ENCODE measurements at regions not wholly inside any gene's neighbourhood (a gene's known extent, or its start where the extent isn't known, plus 50 kb on each side); places are given as distances from the start of the nearest gene placed in this dataset.
A peak's percentile ranks its signal among the peaks of the same experiment; 100 is the strongest.

DNA sequence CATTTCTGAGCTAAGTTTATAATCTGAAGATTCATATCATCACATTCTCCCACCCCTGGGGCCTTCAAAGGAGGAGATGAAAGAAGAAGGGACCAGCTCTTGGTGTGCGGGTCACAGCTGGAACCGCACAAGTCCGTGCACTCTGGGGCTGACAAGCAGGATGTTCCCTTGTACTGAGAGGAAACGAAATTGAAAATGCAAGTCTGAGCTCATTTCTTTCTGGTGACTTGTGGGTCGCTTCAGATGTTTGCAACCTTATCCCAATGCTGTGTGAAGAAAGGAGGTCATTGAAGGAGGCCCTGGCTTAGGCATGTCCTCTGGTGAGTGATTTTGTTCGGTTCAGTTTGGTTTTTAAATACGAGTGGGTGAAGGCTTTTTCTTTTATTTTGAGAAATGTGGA, 59.6 kb downstream of the C9orf152 start:
- ATAC-seq = peak; percentile 35 to 59
- peak overlapping the region; percentile 33 for H3K4me3 ChIP-seq

DNA sequence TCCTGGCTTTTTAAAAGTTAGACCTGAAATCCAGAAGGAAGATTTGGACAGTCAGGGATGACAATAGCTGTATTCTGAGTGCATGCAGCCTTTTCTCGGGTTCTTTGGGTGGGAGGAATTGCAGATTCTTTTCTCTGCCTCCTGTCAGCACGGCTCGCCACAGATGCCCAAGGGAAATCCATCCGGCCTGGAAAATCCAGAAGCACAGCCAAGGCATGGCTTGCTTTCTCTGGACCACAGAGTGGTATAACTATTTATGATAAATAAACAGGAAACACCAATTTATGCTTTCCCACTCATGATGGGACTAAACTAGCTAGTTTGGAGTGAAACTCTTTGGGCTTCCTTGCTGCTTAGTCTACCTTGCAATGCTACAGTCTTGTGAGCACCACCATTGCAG, 59.1 kb downstream of the C9orf152 start:
- ATAC-seq = no peak
- intact Hi-C loops (cut with DNase I) = no loop called here

More for the DNA sequence above, 59.6 kb downstream of the C9orf152 start:
- Histone ChIP-seq H3K36me3 (no peaks in the 10 kb centered on the region), H3K27me3 (ENCODE audit: low read depth) (no peaks in the 10 kb centered on the region), H3K27ac (peak overlapping the region; percentile 32), H3K4me1 (peaks cover 82% of the 10 kb centered on the region), H3K9me3 (no peaks in the 10 kb centered on the region)
- intact Hi-C loops (cut with DNase I) = no loop called here
- DNase-seq = no peak
- TF ChIP-seq, protein P1, sequence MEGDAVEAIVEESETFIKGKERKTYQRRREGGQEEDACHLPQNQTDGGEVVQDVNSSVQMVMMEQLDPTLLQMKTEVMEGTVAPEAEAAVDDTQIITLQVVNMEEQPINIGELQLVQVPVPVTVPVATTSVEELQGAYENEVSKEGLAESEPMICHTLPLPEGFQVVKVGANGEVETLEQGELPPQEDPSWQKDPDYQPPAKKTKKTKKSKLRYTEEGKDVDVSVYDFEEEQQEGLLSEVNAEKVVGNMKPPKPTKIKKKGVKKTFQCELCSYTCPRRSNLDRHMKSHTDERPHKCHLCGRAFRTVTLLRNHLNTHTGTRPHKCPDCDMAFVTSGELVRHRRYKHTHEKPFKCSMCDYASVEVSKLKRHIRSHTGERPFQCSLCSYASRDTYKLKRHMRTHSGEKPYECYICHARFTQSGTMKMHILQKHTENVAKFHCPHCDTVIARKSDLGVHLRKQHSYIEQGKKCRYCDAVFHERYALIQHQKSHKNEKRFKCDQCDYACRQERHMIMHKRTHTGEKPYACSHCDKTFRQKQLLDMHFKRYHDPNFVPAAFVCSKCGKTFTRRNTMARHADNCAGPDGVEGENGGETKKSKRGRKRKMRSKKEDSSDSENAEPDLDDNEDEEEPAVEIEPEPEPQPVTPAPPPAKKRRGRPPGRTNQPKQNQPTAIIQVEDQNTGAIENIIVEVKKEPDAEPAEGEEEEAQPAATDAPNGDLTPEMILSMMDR (IDR thresholded peaks at IDR 0.05) = no peak

More for the DNA sequence above, 59.1 kb downstream of the C9orf152 start:
- H3K36me3 ChIP-seq = no peaks in the 10 kb centered on the region
- H3K9me3 ChIP-seq = no peaks in the 10 kb centered on the region
- TF ChIP-seq, protein P1 (IDR thresholded peaks at IDR 0.05) = no peak
- H3K27me3 ChIP-seq (ENCODE audit: low read depth) = no peaks in the 10 kb centered on the region
- peak overlapping the region; percentile 33 for H3K4me3 ChIP-seq
- DNase-seq = no peak
- H3K4me1 ChIP-seq = peaks cover 82% of the 10 kb centered on the region
- H3K27ac ChIP-seq = peak overlapping the region; percentile 32
